Mucosa of rectum (tissue), 2 donors: ENCODE measurements at regions not wholly inside any gene's neighbourhood (a gene's known extent, or its start where the extent isn't known, plus 50 kb on each side); places are given as distances from the start of the nearest gene placed in this dataset.
"Not testable (repeated sequence)": the region's sequence is repeated elsewhere in the genome, so short reads cannot be mapped to it uniquely, and the experiment has no call there.

Source experiments
- H3K27ac ChIP-seq, 2 donors: one replicate each; pipeline ENCODE4 v1.7.0; 2013; ENCODE audit warnings: inconsistent platforms in 2 of 2, low read depth in 2 of 2, low read length in 2 of 2
- H3K27me3 ChIP-seq, 2 donors: one replicate each; pipeline ENCODE4 v1.7.0; 2013; ENCODE audit warnings: low read length in 2 of 2; ENCODE audit not compliant: control insufficient read depth in 2 of 2, insufficient read depth in 2 of 2
- H3K36me3 ChIP-seq, 2 donors: one replicate each; pipeline ENCODE4 v1.7.0; 2013; ENCODE audit warnings: low read length in 2 of 2; ENCODE audit not compliant: control insufficient read depth in 2 of 2, insufficient read depth in 2 of 2
- H3K4me1 ChIP-seq, 2 donors: one replicate each; pipeline ENCODE4 v1.7.0; 2013; ENCODE audit warnings: low read length in 2 of 2, mild to moderate bottlenecking in 1 of 2; ENCODE audit not compliant: control insufficient read depth in 2 of 2, insufficient read depth in 2 of 2
- H3K4me3 ChIP-seq, 2 donors: one replicate each; pipeline ENCODE4 v1.7.0; 2013; ENCODE audit warnings: low read length in 2 of 2
- H3K9ac ChIP-seq, 2 donors: one replicate each; pipeline ENCODE4 v1.7.0; 2013; ENCODE audit warnings: low read length in 2 of 2, low read depth in 1 of 2, mild to moderate bottlenecking in 1 of 2
- H3K9me3 ChIP-seq, 2 donors: one replicate each; pipeline ENCODE4 v1.7.0; 2013; ENCODE audit warnings: low read length in 2 of 2; ENCODE audit not compliant: control insufficient read depth in 2 of 2
- donor health status: healthy.
- donor health status: Normal muscosa, but diverticular disease.

DNA sequence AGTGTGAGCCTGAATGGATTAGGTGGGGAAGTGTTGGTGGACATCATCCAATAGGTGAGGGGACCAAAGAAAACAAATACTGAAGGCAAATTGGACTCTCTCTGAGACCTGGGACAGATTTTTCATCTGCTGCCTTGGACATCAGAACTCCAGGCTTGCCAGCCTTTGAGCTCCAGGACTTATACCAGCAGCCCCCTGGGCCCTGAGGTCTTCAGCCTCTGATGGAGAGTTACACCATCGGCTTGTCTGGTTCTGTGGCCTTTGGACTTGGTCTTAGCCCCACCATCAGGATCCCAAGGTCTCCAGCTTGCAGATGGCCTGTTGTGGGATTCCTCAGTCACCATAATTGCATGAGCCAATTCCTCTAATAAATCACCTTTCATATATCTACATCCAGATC is 80.8 kb upstream of the SLC8A3 start:
- H3K9me3 ChIP-seq: no peaks in the 10 kb centered on the region
- no peaks in the 10 kb centered on the region for H3K36me3 ChIP-seq
- H3K27me3 ChIP-seq: no peaks in the 10 kb centered on the region
- no peak overlapping the region for H3K4me3 ChIP-seq
- no peak overlapping the region for H3K27ac ChIP-seq
- H3K9ac ChIP-seq: no peak overlapping the region
- no peaks in the 10 kb centered on the region for H3K4me1 ChIP-seq

DNA sequence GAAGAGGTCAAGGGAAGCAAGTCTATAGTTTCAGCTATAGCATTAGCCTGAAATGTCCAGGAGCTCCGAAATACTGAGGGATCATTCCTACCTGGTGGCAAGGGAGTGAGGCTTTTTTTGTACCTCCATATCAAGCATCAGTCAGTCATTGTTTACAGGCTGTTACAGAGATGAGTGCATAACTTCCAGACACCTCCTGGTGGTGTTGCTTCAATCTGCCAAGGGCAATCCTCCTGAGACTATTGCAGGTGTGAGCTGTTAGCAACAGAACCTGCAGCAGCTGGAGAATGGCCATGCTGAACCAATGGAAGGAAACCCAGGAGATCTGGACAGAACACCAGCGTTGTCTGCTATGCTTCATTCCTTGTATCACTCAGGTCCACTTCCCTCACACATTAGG is 80.0 kb upstream of the SLC8A3 start:
- Histone ChIP-seq H3K36me3 (no peaks in the 10 kb centered on the region), H3K4me3 (no peak overlapping the region), H3K9me3 (no peaks in the 10 kb centered on the region), H3K9ac (no peak overlapping the region), H3K4me1 (no peaks in the 10 kb centered on the region), H3K27ac (no peak overlapping the region), H3K27me3 (no peaks in the 10 kb centered on the region)

DNA sequence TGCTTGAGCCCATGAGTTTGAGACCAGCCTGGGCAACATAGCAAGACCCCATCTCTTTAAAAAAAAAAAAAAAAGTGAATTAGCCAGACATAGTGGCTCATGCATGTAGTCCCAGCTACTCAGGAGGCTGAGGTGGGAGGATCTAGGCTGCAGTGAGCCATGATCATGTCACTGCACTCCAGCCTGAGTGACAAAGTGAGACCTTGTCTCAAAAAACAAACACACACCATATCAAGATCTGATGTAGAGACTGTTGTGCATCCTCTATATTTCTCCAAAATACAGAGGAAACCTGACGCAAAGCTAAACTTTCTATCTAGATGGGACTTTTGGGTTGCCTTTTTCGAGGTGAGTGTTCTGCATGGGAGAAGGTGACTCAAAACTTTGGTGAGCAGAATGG is 77.4 kb upstream of the SLC8A3 start:
- no peak overlapping the region for H3K9ac ChIP-seq
- no peaks in the 10 kb centered on the region for H3K27me3 ChIP-seq
- no peaks in the 10 kb centered on the region for H3K4me1 ChIP-seq
- H3K9me3 ChIP-seq: no peaks in the 10 kb centered on the region
- H3K36me3 ChIP-seq: no peaks in the 10 kb centered on the region
- H3K27ac ChIP-seq: no peak overlapping the region
- no peak overlapping the region for H3K4me3 ChIP-seq

DNA sequence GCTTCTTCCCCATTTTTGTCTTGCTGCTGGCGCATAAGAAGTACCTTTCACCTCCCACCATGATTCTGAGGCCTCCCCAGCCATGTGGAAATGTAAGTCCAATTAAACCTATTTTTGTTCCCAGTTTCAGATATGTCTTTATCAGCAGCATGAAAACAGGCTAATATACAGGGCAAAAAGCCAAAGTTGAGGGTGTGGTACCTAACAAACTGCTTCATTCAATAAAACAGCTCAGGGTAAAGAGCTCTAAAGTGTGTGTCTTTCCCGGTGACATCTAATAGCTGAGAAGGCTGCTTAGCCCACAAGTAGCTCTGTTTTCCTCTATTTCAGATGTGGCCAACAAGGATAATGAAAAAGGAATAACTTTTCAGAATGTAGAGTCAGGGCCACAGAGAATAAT is 76.7 kb upstream of the SLC8A3 start:
- H3K4me3 ChIP-seq: no peak overlapping the region
- no peaks in the 10 kb centered on the region for H3K27me3 ChIP-seq
- H3K36me3 ChIP-seq: no peaks in the 10 kb centered on the region
- H3K9ac ChIP-seq: no peak overlapping the region
- no peaks in the 10 kb centered on the region for H3K4me1 ChIP-seq
- no peak overlapping the region for H3K27ac ChIP-seq
- H3K9me3 ChIP-seq: no peaks in the 10 kb centered on the region

DNA sequence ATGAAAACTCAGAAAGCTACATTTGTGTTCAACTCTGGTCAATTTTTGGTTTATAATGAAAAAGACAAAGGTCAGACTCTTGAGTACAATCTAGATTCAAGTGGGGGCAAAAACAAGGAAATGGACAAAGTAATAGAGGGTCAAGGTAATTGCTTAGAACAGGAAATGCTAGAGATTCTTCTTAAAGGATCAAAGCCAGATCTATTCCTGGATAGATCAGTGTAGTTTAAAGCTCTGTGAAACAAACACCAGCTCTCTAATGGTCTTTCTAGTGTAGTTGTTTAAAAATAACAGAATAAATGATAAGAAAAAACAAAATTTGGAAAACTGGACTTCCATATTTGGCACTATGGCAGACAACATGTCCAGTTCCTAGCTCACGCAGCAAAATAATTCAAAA is 70.7 kb upstream of the SLC8A3 start:
- H3K9me3 ChIP-seq: no peaks in the 10 kb centered on the region
- no peak overlapping the region for H3K9ac ChIP-seq
- no peak overlapping the region for H3K27ac ChIP-seq
- H3K27me3 ChIP-seq: no peaks in the 10 kb centered on the region
- no peak overlapping the region for H3K4me3 ChIP-seq
- H3K36me3 ChIP-seq: no peaks in the 10 kb centered on the region
- no peaks in the 10 kb centered on the region for H3K4me1 ChIP-seq

DNA sequence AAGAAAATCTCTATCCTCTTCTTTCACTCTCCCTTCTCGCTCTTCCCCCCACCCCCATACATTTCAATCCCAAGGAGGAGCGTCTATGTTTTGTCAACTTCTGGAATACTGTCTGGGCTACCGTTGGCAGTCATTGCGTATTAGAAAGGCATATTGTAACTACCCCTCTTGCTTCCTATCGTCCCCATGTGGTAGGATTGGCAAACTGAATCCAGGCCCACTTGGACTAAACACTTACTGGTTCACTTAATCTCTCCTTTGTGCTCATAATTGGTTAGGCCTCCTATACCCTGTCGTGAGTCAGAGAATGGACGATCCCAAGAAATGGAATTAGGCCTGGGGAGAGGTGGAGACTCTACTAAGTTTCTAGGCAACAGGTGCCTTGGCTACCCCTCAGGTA is 68.8 kb upstream of the SLC8A3 start:
- no peak overlapping the region for H3K27ac ChIP-seq
- H3K9me3 ChIP-seq: no peaks in the 10 kb centered on the region
- H3K4me1 ChIP-seq: no peaks in the 10 kb centered on the region
- no peaks in the 10 kb centered on the region for H3K27me3 ChIP-seq
- no peak overlapping the region for H3K9ac ChIP-seq
- no peaks in the 10 kb centered on the region for H3K36me3 ChIP-seq
- no peak overlapping the region for H3K4me3 ChIP-seq

DNA sequence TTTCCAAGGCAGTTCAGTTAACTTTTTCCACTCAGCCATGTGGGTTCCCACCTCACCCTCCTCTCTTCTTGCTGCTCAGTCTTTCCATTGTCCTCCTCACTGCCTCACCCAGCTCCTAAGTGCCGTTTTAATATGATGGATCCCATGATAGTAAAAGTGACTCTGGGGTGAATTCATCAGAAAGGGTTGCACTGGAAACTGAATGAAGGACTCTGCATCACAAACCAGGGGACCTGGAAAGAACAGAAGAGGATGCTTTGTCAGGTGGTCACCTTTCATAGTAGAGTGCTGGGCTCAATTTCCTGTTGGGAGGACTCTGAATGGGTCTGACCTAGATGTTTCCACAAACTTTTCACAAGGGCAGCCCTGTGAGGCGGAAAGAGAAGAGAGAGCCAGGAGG is 67.8 kb upstream of the SLC8A3 start:
- Histone ChIP-seq H3K27ac (no peak overlapping the region), H3K9ac (no peak overlapping the region), H3K4me3 (no peak overlapping the region), H3K9me3 (no peaks in the 10 kb centered on the region), H3K4me1 (no peaks in the 10 kb centered on the region), H3K27me3 (no peaks in the 10 kb centered on the region), H3K36me3 (no peaks in the 10 kb centered on the region)

GRCh38 chr14:70255071-70256057 is 66.6 kb upstream of the SLC8A3 start:
- H3K27me3 ChIP-seq, H3K9me3 ChIP-seq: not testable (repeated sequence)

DNA sequence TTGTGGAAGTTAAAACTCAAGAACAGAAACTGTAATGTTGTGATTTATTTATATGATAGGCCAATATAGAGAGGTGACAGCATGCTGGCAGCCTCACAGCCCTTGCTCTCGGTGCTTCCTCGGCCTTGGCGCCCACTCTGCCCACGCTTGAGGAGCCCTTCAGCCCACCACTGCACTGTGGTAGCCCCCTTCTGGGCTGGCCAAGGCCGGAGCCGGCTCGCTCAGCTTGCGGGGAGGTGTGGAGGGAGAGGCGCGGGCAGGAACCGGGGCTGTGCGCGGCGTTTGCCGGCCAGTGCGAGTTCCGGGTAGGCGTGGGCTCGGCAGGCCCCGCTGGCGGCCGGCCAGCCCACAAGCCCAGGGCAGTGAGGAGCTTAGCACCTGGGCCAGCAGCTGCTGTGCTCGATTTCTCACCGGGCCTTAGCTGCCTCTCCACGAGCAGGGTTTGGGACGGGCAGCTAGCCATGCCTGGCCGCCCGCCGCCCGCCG is 65.8 kb upstream of the SLC8A3 start:
- peaks cover 0 to 2% of the 10 kb centered on the region in 2 donors for H3K27me3 ChIP-seq
- H3K9ac ChIP-seq: peak overlapping the region in 1 of 2 donors; percentile 60
- no peaks in the 10 kb centered on the region for H3K36me3 ChIP-seq
- no peaks in the 10 kb centered on the region for H3K9me3 ChIP-seq
- H3K4me3 ChIP-seq: peak overlapping the region; percentile 62 to 66
- H3K27ac ChIP-seq: no peak overlapping the region
- no peaks in the 10 kb centered on the region for H3K4me1 ChIP-seq

More at GRCh38 chr14:70255071-70256057, 66.6 kb upstream of the SLC8A3 start:
- not testable (repeated sequence) for H3K36me3 ChIP-seq, H3K9ac ChIP-seq, H3K27ac ChIP-seq, H3K4me1 ChIP-seq
- H3K4me3 ChIP-seq: peak overlapping the region; percentile 43 to 44

DNA sequence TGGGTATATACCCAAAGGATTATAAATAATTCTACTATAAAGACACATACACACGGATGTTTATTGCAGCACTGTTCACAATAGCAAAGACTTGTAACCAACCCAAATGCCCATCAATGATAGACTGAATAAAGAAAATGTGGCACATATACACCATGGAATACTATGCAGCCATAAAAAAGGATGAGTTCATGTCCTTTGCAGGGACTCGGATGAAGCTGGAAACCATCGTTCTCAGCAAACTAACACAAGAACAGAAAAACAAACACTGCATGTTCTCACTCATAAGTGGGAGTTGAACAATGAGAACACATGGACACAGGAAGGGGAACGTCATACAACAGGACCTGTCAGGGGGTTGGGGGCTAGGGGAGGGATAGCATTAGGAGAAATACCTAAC is 64.8 kb upstream of the SLC8A3 start:
- H3K4me1 ChIP-seq, H3K27ac ChIP-seq, H3K27me3 ChIP-seq, H3K9me3 ChIP-seq, H3K9ac ChIP-seq, H3K36me3 ChIP-seq, H3K4me3 ChIP-seq: not testable (repeated sequence)
